ENCODE measurements at regions not wholly inside any gene's neighbourhood (a gene's known extent, or its start where the extent isn't known, plus 50 kb on each side); places are given as distances from the start of the nearest gene placed in this dataset.

DNA sequence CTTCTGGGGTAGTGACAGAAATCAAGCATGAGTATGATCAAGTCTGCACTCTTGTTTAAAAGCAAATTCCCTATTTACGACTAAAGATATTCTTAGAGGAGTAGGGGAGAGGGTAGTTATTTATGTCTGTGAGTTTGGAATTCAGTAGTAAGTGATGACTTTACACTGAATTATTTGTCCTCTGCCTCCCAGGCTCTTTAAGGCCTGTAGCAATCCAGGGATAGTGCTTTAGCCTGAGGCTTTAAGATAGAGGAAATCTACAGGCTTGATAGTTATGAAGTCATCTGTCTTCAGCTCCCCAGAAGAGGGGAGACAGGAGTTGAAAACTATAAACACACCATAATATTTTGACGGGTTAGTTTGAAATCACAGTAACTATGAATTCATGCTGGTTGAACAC lies 664.5 kb downstream of the EPM2A start:
- Mint-ChIP-seq H3K27ac (no peak overlapping the region), H3K4me1 (no peaks in the 10 kb centered on the region), H3K4me3 (no peak overlapping the region), H3K27me3 (ENCODE audit: insufficient read depth, low read depth, poor library complexity) (peaks cover 3% of the 10 kb centered on the region), H3K9me3 (peaks cover 4% of the 10 kb centered on the region; the same call in 1 of the 3 replicates), H3K36me3 (ENCODE audit: low read depth) (no peaks in the 10 kb centered on the region)
- Histone ChIP-seq H2AFZ (no peak overlapping the region), H3F3A (replicated peaks; ENCODE audit: low read depth) (no peaks in the 10 kb centered on the region), H4K20me1 (replicated peaks; ENCODE audit: insufficient read depth) (no peaks in the 10 kb centered on the region), H3K27ac (ENCODE audit: low read depth) (no peak overlapping the region), H3K27me3 (ENCODE audit: insufficient read depth) (no peaks in the 10 kb centered on the region), H3K4me3 (no peak overlapping the region), H3K79me2 (replicated peaks; ENCODE audit: insufficient read depth) (no peaks in the 10 kb centered on the region), H3K36me3 (ENCODE audit: insufficient read depth) (no peaks in the 10 kb centered on the region), H3K9me2 (ENCODE audit: insufficient read depth) (peaks cover 9% of the 10 kb centered on the region), H3K4me1 (ENCODE audit: insufficient read depth) (no peaks in the 10 kb centered on the region), H3K4me2 (no peak overlapping the region)
- TF ChIP-seq ZNF114 (CRISPR knock-in tag; IDR thresholded peaks at IDR 0.05) (no peak), JUNB (IDR thresholded peaks at IDR 0.05; ENCODE audit: unreplicated experiment) (no peak), STAT1 (IDR thresholded peaks at IDR 0.05; ENCODE audit: unreplicated experiment) (no peak), EZH2phosphoT487 (IDR thresholded peaks at IDR 0.05; ENCODE audit: unreplicated experiment) (no peak)
- TF ChIP-seq, protein P1, sequence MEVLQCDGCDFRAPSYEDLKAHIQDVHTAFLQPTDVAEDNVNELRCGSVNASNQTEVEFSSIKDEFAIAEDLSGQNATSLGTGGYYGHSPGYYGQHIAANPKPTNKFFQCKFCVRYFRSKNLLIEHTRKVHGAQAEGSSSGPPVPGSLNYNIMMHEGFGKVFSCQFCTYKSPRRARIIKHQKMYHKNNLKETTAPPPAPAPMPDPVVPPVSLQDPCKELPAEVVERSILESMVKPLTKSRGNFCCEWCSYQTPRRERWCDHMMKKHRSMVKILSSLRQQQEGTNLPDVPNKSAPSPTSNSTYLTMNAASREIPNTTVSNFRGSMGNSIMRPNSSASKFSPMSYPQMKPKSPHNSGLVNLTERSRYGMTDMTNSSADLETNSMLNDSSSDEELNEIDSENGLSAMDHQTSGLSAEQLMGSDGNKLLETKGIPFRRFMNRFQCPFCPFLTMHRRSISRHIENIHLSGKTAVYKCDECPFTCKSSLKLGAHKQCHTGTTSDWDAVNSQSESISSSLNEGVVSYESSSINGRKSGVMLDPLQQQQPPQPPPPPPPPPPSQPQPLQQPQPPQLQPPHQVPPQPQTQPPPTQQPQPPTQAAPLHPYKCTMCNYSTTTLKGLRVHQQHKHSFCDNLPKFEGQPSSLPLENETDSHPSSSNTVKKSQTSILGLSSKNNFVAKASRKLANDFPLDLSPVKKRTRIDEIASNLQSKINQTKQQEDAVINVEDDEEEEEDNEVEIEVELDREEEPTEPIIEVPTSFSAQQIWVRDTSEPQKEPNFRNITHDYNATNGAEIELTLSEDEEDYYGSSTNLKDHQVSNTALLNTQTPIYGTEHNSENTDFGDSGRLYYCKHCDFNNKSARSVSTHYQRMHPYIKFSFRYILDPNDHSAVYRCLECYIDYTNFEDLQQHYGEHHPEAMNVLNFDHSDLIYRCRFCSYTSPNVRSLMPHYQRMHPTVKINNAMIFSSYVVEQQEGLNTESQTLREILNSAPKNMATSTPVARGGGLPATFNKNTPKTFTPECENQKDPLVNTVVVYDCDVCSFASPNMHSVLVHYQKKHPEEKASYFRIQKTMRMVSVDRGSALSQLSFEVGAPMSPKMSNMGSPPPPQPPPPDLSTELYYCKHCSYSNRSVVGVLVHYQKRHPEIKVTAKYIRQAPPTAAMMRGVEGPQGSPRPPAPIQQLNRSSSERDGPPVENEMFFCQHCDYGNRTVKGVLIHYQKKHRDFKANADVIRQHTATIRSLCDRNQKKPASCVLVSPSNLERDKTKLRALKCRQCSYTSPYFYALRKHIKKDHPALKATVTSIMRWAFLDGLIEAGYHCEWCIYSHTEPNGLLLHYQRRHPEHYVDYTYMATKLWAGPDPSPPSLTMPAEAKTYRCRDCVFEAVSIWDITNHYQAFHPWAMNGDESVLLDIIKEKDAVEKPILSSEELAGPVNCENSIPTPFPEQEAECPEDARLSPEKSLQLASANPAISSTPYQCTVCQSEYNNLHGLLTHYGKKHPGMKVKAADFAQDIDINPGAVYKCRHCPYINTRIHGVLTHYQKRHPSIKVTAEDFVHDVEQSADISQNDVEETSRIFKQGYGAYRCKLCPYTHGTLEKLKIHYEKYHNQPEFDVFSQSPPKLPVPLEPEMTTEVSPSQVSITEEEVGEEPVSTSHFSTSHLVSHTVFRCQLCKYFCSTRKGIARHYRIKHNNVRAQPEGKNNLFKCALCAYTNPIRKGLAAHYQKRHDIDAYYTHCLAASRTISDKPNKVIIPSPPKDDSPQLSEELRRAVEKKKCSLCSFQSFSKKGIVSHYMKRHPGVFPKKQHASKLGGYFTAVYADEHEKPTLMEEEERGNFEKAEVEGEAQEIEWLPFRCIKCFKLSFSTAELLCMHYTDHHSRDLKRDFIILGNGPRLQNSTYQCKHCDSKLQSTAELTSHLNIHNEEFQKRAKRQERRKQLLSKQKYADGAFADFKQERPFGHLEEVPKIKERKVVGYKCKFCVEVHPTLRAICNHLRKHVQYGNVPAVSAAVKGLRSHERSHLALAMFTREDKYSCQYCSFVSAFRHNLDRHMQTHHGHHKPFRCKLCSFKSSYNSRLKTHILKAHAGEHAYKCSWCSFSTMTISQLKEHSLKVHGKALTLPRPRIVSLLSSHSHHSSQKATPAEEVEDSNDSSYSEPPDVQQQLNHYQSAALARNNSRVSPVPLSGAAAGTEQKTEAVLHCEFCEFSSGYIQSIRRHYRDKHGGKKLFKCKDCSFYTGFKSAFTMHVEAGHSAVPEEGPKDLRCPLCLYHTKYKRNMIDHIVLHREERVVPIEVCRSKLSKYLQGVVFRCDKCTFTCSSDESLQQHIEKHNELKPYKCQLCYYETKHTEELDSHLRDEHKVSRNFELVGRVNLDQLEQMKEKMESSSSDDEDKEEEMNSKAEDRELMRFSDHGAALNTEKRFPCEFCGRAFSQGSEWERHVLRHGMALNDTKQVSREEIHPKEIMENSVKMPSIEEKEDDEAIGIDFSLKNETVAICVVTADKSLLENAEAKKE (CRISPR knock-in tag; IDR thresholded peaks at IDR 0.05): no peak
- TF ChIP-seq, protein P2, sequence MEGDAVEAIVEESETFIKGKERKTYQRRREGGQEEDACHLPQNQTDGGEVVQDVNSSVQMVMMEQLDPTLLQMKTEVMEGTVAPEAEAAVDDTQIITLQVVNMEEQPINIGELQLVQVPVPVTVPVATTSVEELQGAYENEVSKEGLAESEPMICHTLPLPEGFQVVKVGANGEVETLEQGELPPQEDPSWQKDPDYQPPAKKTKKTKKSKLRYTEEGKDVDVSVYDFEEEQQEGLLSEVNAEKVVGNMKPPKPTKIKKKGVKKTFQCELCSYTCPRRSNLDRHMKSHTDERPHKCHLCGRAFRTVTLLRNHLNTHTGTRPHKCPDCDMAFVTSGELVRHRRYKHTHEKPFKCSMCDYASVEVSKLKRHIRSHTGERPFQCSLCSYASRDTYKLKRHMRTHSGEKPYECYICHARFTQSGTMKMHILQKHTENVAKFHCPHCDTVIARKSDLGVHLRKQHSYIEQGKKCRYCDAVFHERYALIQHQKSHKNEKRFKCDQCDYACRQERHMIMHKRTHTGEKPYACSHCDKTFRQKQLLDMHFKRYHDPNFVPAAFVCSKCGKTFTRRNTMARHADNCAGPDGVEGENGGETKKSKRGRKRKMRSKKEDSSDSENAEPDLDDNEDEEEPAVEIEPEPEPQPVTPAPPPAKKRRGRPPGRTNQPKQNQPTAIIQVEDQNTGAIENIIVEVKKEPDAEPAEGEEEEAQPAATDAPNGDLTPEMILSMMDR (conservative IDR thresholded peaks at IDR 0.05; ENCODE audit: low read depth in 2 of 2): no peak
- no peak for DNase-seq (ENCODE audit: low spot score)
- ATAC-seq: no peak

Data from GM23338 (cell line).